Peyer's patch (tissue), 4 donors: ENCODE measurements at regions not wholly inside any gene's neighbourhood (a gene's known extent, or its start where the extent isn't known, plus 50 kb on each side); places are given as distances from the start of the nearest gene placed in this dataset.
"Not testable (repeated sequence)": the region's sequence is repeated elsewhere in the genome, so short reads cannot be mapped to it uniquely, and the experiment has no call there.

Experiments used
- DNase-seq, 3 donors: peaks; one replicate each; pipeline ENCODE4 v3.0.0-alpha.2; 2017 to 2019
- H3K27ac ChIP-seq, 4 donors: fragments of 200-600 bp; sonication (generic); one replicate each; pipeline ENCODE4 v1.5.1; 2016 to 2019
- H3K27me3 ChIP-seq, 2 donors: fragments of 200-600 bp; sonication (generic); one replicate each; pipeline ENCODE4 v1.5.1; 2019
- H3K36me3 ChIP-seq, 3 donors: fragments of 200-600 bp; sonication (generic); one replicate each; pipeline ENCODE4 v1.5.1; 2016 to 2019
- H3K4me1 ChIP-seq, 4 donors: fragments of 200-600 bp; sonication (generic); one replicate each; pipeline ENCODE4 v1.5.1; 2016 to 2019
- H3K4me3 ChIP-seq, 4 donors: fragments of 200-600 bp; sonication (generic); 1 replicate in 3 of 4; 2 replicates in 1 of 4; pipeline ENCODE4 v1.5.1; 2016 to 2019; ENCODE audit warnings: mild to moderate bottlenecking in 1 of 4
- H3K9me3 ChIP-seq, 4 donors: fragments of 200-600 bp; sonication (generic); one replicate each; pipeline ENCODE4 v1.5.1; 2016 to 2019; ENCODE audit warnings: mild to moderate bottlenecking in 1 of 4
- CTCF ChIP-seq, 6 experiments: fragments of 450-650 bp in 4 of 6; fragments of 200-600 bp in 2 of 6; sonication (generic) in 1 of 6; IDR thresholded peaks; one replicate each; pipeline ENCODE4 v1.5.1; 2017 to 2019; ENCODE audit warnings: antibody characterized with exemption in 6 of 6, mild to moderate bottlenecking in 3 of 6, moderate library complexity in 1 of 6
- POLR2A ChIP-seq, 2 donors: fragments of 450-650 bp; IDR thresholded peaks; one replicate each; pipeline ENCODE4 v1.5.1; 2017; ENCODE audit warnings: antibody characterized with exemption in 2 of 2, mild to moderate bottlenecking in 2 of 2, moderate library complexity in 2 of 2

GRCh38 chr22:48920776-48921241 lies 906.9 kb downstream of the BRD1 start:
- TF ChIP-seq CTCF (IDR thresholded peaks at IDR 0.05) (no peak), POLR2A (IDR thresholded peaks at IDR 0.05) (no peak)
- H3K27me3 ChIP-seq: no peaks in the 10 kb centered on the region
- no peak for DNase-seq
- no peaks in the 10 kb centered on the region for H3K36me3 ChIP-seq
- no peaks in the 10 kb centered on the region for H3K4me1 ChIP-seq
- no peaks in the 10 kb centered on the region for H3K9me3 ChIP-seq
- no peak overlapping the region for H3K4me3 ChIP-seq
- H3K27ac ChIP-seq: no peak overlapping the region

DNA sequence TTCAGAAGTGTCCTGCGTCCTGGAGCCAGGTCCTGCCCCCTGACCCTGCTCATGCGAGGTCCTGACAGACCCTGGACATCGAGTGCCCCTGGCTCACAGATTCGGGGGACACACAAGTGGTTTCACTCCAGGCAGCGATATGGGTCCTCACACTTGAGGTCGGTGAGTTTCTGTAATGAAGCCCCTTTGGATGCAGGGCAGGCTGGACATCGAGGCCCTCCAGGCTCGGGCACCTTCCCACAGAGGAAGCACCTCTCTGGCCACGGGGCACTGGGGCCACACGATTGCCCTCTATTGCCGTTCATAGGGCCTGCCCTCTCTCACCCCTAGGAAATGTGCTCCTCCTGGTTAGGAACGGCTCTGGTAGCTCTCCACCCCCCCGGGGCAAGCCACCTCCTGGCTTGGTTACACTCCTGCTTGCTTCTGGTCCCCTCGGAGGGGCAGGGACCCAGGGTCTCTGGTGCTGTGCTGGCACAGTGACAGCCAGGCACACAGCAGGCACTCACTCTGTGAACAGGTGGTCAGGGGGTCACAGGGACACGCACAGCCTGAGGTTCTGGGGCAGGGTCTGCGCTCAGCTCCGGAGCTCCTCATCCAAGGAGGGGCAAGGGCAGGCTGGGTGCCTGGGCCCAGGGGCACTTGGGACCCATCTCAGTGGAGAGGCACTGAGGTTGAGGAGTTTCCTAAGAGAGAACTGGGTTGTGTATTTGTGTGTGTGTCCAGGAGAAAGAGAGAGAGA lies 907.7 kb downstream of the BRD1 start:
- H3K4me3 ChIP-seq: no peak overlapping the region
- TF ChIP-seq POLR2A (IDR thresholded peaks at IDR 0.05) (no peak), CTCF (IDR thresholded peaks at IDR 0.05) (no peak)
- no peaks in the 10 kb centered on the region for H3K4me1 ChIP-seq
- H3K36me3 ChIP-seq: no peaks in the 10 kb centered on the region
- no peak for DNase-seq
- no peaks in the 10 kb centered on the region for H3K9me3 ChIP-seq
- H3K27me3 ChIP-seq: no peaks in the 10 kb centered on the region
- no peak overlapping the region for H3K27ac ChIP-seq

GRCh38 chr22:48919187-48919590 lies 908.5 kb downstream of the BRD1 start:
- DNase-seq: no peak
- TF ChIP-seq CTCF (IDR thresholded peaks at IDR 0.05) (no peak), POLR2A (IDR thresholded peaks at IDR 0.05) (no peak)
- H3K4me3 ChIP-seq: no peak overlapping the region
- H3K4me1 ChIP-seq: no peaks in the 10 kb centered on the region
- no peaks in the 10 kb centered on the region for H3K27me3 ChIP-seq
- no peaks in the 10 kb centered on the region for H3K9me3 ChIP-seq
- no peak overlapping the region for H3K27ac ChIP-seq
- H3K36me3 ChIP-seq: no peaks in the 10 kb centered on the region

DNA sequence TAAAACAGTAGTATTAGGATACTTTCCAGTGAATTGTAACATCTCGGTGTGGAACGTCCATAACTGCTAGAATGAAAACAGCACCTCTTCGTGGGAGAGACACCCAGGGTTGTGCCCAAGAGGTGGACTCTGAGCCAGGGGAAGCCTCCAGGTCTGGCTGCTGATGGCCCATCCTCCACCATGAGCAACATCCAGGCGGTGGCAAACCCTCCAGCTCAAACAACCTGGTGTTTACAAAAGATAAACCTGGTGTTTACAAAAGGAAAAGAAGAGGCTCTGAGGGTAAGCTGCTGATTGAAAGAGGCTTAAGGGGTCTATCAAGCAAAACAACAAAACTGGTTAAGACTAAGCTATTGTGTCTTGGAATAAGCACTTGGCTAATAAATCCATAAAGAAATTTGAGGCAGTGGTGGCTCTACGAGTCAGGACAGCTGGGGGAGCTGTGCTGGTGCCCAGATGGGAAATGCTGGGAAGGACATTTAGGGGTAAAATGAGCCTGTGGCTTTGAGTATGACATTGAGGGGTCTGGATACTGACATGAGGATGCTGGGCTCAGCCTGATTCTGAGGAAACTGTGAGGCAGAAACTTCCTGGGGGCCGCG lies 909.0 kb downstream of the BRD1 start:
- TF ChIP-seq POLR2A (IDR thresholded peaks at IDR 0.05) (no peak), CTCF (IDR thresholded peaks at IDR 0.05) (no peak)
- no peaks in the 10 kb centered on the region for H3K27me3 ChIP-seq
- DNase-seq: no peak

DNA sequence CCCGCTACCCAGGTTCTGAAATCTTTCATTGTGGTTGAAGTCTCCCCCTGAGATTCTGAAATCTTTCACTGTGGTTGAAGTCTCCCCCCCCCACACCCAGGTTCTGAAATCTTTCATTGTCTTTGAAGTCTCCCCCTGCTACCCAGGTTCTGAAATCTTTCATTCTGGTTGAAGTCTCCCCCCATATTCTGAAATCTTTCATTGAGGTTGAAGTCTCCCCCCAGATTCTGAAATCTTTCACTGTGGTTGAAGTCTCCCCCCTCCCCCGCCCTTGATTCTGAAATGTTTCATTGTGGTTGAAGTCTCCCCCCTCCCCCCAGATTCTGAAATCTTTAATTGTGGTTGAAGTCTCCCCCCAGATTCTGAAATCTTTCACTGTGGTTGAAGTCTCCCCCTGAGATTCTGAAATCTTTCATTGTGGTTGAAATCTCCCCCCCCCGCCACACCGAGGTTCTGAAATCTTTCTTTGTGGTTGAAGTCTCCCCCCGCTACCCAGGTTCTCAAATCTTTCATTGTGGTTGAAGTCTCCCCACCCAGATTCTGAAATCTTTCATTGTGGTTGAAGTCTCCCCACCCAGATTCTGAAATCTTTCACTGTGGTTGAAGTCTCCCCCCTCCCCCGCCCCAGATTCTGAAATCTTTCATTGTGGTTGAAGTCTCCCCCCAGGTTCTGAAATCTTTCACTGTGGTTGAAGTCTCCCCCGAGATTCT lies 915.2 kb downstream of the BRD1 start:
- H3K4me3 ChIP-seq, H3K27ac ChIP-seq, H3K9me3 ChIP-seq, H3K36me3 ChIP-seq, H3K4me1 ChIP-seq, DNase-seq, H3K27me3 ChIP-seq: not testable (repeated sequence)

More for the DNA sequence above, 909.0 kb downstream of the BRD1 start:
- H3K4me3 ChIP-seq: no peak overlapping the region
- H3K9me3 ChIP-seq: no peaks in the 10 kb centered on the region
- no peaks in the 10 kb centered on the region for H3K36me3 ChIP-seq
- no peak overlapping the region for H3K27ac ChIP-seq
- H3K4me1 ChIP-seq: no peaks in the 10 kb centered on the region

DNA sequence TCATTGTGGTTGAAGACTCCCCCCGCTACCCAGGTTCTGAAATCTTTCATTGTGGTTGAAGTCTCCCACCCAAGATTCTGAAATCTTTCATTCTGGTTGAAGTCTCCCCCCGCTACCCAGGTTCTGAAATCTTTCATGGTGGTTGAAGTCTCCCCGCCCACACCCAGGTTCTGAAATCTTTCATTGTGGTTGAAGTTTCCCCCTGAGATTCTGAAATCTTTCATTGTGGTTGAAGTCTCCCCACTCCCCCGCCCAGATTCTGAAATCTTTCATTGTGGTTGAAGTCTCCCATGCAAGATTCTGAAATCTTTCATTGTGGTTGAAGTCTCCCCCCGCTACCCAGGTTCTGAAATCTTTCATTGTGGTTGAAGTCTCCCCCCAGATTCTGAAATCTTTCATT lies 916.0 kb downstream of the BRD1 start:
- DNase-seq, H3K27me3 ChIP-seq, H3K27ac ChIP-seq, H3K36me3 ChIP-seq, H3K4me1 ChIP-seq, H3K4me3 ChIP-seq, H3K9me3 ChIP-seq: not testable (repeated sequence)

- H3K27me3 ChIP-seq, H3K4me1 ChIP-seq, H3K36me3 ChIP-seq, DNase-seq, H3K27ac ChIP-seq, H3K9me3 ChIP-seq, H3K4me3 ChIP-seq: not testable (repeated sequence)
Measured at GRCh38 chr22:48911067-48911466, 916.6 kb downstream of the BRD1 start.
